ENCODE measurements at regions not wholly inside any gene's neighbourhood (a gene's known extent, or its start where the extent isn't known, plus 50 kb on each side); places are given as distances from the start of the nearest gene placed in this dataset.

DNA sequence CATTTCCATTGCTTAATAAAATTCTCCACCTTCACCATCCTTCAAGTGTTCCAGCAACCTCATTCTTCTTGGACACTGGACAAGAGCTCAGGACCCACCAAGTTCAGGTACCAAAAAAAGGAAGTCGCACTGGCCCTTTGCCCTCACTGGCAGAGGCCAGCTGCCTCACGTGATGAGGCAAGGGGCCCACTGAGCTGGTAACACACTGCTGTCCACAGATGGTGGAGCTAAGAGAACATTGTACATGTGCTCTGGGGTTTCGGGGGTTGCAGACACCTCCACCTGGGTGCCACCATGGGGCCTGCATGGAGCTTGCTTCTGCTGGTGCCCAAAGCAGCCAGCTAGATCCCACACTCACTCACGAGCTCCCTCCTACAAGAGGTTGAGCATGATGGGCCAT is 71.3 kb downstream of the SCG2 start:
- H2AFZ ChIP-seq (ENCODE audit: insufficient read depth, low read depth, low read length, poor library complexity, severe bottlenecking), result no peak overlapping the region
- no peaks in the 10 kb centered on the region for H3K79me2 ChIP-seq (ENCODE audit: control insufficient read depth, insufficient read depth, low read length)
- H3K4me1 ChIP-seq (ENCODE audit: control insufficient read depth in 2 of 2, insufficient read depth in 2 of 2, low read length in 2 of 2), result no peaks in the 10 kb centered on the region
- TF ChIP-seq, protein P1, sequence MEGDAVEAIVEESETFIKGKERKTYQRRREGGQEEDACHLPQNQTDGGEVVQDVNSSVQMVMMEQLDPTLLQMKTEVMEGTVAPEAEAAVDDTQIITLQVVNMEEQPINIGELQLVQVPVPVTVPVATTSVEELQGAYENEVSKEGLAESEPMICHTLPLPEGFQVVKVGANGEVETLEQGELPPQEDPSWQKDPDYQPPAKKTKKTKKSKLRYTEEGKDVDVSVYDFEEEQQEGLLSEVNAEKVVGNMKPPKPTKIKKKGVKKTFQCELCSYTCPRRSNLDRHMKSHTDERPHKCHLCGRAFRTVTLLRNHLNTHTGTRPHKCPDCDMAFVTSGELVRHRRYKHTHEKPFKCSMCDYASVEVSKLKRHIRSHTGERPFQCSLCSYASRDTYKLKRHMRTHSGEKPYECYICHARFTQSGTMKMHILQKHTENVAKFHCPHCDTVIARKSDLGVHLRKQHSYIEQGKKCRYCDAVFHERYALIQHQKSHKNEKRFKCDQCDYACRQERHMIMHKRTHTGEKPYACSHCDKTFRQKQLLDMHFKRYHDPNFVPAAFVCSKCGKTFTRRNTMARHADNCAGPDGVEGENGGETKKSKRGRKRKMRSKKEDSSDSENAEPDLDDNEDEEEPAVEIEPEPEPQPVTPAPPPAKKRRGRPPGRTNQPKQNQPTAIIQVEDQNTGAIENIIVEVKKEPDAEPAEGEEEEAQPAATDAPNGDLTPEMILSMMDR (IDR thresholded peaks at IDR 0.05), result no peak
- no peak for TF ChIP-seq EZH2 (IDR thresholded peaks at IDR 0.05; ENCODE audit: borderline replicate concordance, insufficient read depth, low read depth, low read length, poor library complexity, severe bottlenecking)
- peaks cover 0 to 4% (median 0%) of the 10 kb centered on the region in 3 donors for H3K9me3 ChIP-seq (ENCODE audit: control extremely low read depth in 1 of 3, control insufficient read depth in 2 of 3, insufficient read depth in 1 of 3, low read length in 2 of 3)
- POLR2A ChIA-PET, result no interaction called here
- WGBS (ENCODE audit: insufficient coverage), result 95% methylated on average over 3 of the region's 4 CpGs
- Mint-ChIP-seq H3K4me1 (no peaks in the 10 kb centered on the region), H3K27me3 (peaks cover 13% of the 10 kb centered on the region), H3K9me3 (ENCODE audit: insufficient read depth) (no peaks in the 10 kb centered on the region), H3K27ac (no peak overlapping the region), H3K4me3 (no peak overlapping the region)
- H3K27me3 ChIP-seq (replicated peaks in 1 of 4; ENCODE audit: control extremely low read depth in 1 of 4, control insufficient read depth in 3 of 4, insufficient read depth in 4 of 4, low read length in 3 of 4), result no peaks in the 10 kb centered on the region
- intact Hi-C loops (cut with micrococcal nuclease), result no loop called here
- H3K27ac ChIP-seq (ENCODE audit: low read length in 2 of 2), result no peak overlapping the region
- H3K36me3 ChIP-seq (replicated peaks in 1 of 2; ENCODE audit: control extremely low read depth in 1 of 2, control insufficient read depth in 1 of 2, extremely low read depth in 1 of 2, insufficient read depth in 2 of 2, low read length in 1 of 2), result no peaks in the 10 kb centered on the region
- no peak for DNase-seq
- H3K4me3 ChIP-seq (ENCODE audit: control extremely low read depth in 1 of 5, extremely low read depth in 1 of 5, insufficient read depth in 1 of 5, low read depth in 2 of 5, low read length in 4 of 5), result no peak overlapping the region
- H4K20me1 ChIP-seq (ENCODE audit: control insufficient read depth, insufficient read depth, low read length, poor library complexity, severe bottlenecking), result no peaks in the 10 kb centered on the region
- H3K9ac ChIP-seq (ENCODE audit: low read length), result no peak overlapping the region
- ATAC-seq (ENCODE audit: low read depth), result no peak
- CTCF ChIA-PET, result no interaction called here
- no peak overlapping the region for H3K4me2 ChIP-seq (replicated peaks; ENCODE audit: low read depth, low read length, poor library complexity, severe bottlenecking)

DNA sequence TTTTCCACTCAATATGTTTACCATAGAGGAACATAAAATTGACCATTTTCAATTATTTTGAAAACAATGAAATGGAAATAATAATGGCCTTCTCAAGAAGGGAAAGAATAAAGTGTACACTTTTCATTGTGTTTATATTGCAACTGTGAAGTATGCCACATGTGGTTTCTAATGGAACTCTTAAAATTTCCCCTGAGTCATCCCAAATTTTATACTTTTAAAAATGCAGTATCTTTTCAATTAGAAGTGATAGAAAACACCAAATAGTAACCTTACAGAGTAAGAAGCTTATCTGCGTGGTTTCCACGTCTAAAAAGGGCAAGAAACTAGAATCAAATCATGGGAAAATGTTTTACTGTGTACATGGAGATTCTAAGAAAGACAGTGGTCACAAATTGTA is 70.0 kb downstream of the SCG2 start:
- ATAC-seq (ENCODE audit: low read depth) (no peak), DNase-seq (no peak)
- Histone ChIP-seq H3K4me2 (replicated peaks; ENCODE audit: low read depth, low read length, poor library complexity, severe bottlenecking) (no peak overlapping the region), H4K20me1 (ENCODE audit: control insufficient read depth, insufficient read depth, low read length, poor library complexity, severe bottlenecking) (no peaks in the 10 kb centered on the region), H3K4me3 (ENCODE audit: control extremely low read depth in 1 of 5, extremely low read depth in 1 of 5, insufficient read depth in 1 of 5, low read depth in 2 of 5, low read length in 4 of 5) (no peak overlapping the region), H3K27me3 (replicated peaks in 1 of 4; ENCODE audit: control extremely low read depth in 1 of 4, control insufficient read depth in 3 of 4, insufficient read depth in 4 of 4, low read length in 3 of 4) (no peaks in the 10 kb centered on the region), H2AFZ (ENCODE audit: insufficient read depth, low read depth, low read length, poor library complexity, severe bottlenecking) (no peak overlapping the region), H3K36me3 (replicated peaks in 1 of 2; ENCODE audit: control extremely low read depth in 1 of 2, control insufficient read depth in 1 of 2, extremely low read depth in 1 of 2, insufficient read depth in 2 of 2, low read length in 1 of 2) (no peaks in the 10 kb centered on the region), H3K9ac (ENCODE audit: low read length) (no peak overlapping the region), H3K27ac (ENCODE audit: low read length in 2 of 2) (no peak overlapping the region), H3K4me1 (ENCODE audit: control insufficient read depth in 2 of 2, insufficient read depth in 2 of 2, low read length in 2 of 2) (no peaks in the 10 kb centered on the region), H3K9me3 (ENCODE audit: control extremely low read depth in 1 of 3, control insufficient read depth in 2 of 3, insufficient read depth in 1 of 3, low read length in 2 of 3) (peaks cover 0 to 4% (median 0%) of the 10 kb centered on the region in 3 donors), H3K79me2 (ENCODE audit: control insufficient read depth, insufficient read depth, low read length) (no peaks in the 10 kb centered on the region)
- CTCF ChIA-PET, result no interaction called here
- TF ChIP-seq, protein P1 (IDR thresholded peaks at IDR 0.05), result no peak
- TF ChIP-seq EZH2 (IDR thresholded peaks at IDR 0.05; ENCODE audit: borderline replicate concordance, insufficient read depth, low read depth, low read length, poor library complexity, severe bottlenecking), result no peak
- Mint-ChIP-seq H3K4me1 (no peaks in the 10 kb centered on the region), H3K9me3 (ENCODE audit: insufficient read depth) (no peaks in the 10 kb centered on the region), H3K27ac (no peak overlapping the region), H3K4me3 (no peak overlapping the region), H3K27me3 (peaks cover 13% of the 10 kb centered on the region)
- POLR2A ChIA-PET, result no interaction called here
- no CpG with 5 or more reads among the region's 2 CpGs for WGBS (ENCODE audit: insufficient coverage)
- intact Hi-C loops (cut with micrococcal nuclease), result no loop called here

All from B cell (primary cell).